ENCODE measurements at regions not wholly inside any gene's neighbourhood (a gene's known extent, or its start where the extent isn't known, plus 50 kb on each side); places are given as distances from the start of the nearest gene placed in this dataset.
"Not testable (repeated sequence)": the region's sequence is repeated elsewhere in the genome, so short reads cannot be mapped to it uniquely, and the experiment has no call there.

DNA sequence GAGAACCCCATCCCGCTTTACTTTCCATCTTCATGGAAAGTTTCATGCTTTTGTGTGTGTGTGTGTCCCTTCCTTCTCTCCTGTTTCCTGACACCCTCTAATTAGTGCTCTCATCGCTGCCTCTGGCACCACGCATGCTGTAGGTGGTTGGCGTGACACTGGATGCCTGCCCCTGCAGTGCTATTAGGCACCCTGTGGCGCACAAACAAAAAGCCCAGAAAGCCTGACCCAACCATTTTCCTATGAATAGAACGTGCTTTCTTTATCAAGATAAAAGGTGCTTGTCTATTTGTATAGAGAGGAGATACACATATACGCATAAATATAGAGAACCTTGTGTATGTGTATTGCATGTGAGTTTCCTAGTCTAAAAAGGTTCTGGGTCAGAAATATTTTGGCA lies 120.8 kb upstream of the CDCA7L start:
- no peak for DNase-seq

GRCh38 chr7:22064816-22065215 lies 119.1 kb upstream of the CDCA7L start:
- no peak for DNase-seq

GRCh38 chr7:22061775-22062174 lies 116.1 kb upstream of the CDCA7L start:
- no peak for DNase-seq

DNA sequence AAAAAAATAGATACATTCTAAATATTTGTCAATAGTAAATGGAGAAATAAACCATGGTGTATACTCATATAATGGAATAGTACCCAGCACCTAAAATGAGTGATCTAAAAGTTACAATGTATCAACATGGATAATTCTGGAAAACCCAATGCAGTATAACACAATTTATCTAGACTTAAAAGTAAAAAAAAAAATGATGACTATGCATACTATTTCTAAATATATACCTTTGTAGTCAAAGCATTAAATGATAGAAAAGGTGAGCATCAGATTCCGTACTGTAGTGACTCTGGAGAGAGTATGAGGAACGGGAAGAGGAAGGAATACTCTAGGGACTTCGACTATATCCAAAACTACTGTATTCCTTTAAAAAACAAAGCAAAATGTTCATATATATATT lies 115.2 kb upstream of the CDCA7L start:
- no peak for DNase-seq

DNA sequence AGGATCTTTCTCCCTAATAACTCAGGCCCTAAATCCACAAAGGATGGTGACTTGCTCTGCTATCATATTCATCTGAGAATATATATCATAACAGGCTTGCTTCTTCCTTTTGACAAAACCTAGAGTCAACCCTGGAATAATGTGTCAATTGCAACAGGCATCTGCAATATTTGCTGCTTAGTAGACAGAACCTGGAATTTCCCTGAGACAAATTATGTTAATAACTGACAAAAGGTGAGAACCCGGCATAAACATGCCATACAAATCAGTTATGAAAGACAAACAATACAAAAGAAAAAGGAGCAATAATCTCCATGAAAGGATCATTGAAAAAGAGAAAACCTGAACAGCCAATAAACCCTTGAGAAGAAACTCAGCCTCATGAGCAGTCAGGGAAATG lies 114.5 kb upstream of the CDCA7L start:
- no peak for DNase-seq

DNA sequence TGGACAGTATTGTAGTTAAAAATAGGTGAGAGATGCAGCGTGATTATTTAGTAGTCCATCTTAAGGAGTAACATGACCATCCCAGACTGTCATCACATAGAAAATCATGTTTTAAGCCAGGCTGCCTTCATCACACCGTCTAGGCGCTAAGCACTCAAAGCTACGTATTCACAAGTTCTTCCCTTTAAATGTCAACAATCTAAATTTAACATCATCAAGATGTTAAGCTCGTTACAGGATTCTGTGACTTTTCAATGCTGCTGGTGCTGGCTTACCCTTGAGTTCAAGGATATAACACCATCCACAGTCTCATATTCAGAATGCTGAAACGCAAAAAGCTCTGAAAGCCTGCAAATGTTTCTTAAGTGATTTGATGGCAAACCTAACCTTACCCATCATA lies 109.5 kb upstream of the CDCA7L start:
- no peak for DNase-seq

- no peak for DNase-seq
Measured at GRCh38 chr7:22052674-22053365, 107.1 kb upstream of the CDCA7L start.

- DNase-seq = no peak
Measured at GRCh38 chr7:22051886-22052673, 106.4 kb upstream of the CDCA7L start.

DNA sequence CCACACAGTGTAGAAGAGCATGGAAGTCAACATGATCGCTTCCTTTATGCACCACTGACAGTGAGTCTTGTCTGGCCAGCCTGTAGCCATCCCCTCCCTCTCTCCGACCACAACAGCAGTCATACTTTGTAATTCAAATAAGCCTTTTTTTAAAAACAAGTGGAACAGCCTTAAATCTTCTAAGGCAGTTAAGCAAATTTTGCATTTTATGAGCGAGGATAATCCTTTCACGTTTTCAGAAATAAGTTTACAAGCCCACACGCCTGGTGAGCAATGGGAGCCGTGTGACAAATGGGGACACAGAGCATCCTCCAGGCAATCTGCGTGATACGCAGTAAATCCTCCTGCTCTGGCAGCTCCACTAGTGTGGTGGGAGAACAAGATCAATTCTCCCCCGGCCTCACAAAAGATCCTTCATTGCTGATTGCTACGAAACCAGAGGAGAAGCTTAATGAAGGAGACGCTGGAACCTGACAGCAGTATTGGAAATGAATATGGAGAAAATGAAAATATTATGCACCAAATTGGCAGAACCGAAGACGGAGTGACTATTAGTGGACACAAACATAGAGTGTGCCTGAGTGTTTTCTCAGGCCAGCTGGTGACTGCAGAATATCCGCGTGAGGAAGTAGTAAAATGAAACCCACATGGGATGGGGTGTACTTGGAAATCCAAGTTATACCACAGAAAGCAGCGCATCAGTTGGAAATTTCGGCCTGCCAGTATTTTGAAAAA lies 104.2 kb upstream of the CDCA7L start:
- DNase-seq = no peak

GRCh38 chr7:22043367-22043766 lies 97.7 kb upstream of the CDCA7L start:
- no peak for DNase-seq

DNA sequence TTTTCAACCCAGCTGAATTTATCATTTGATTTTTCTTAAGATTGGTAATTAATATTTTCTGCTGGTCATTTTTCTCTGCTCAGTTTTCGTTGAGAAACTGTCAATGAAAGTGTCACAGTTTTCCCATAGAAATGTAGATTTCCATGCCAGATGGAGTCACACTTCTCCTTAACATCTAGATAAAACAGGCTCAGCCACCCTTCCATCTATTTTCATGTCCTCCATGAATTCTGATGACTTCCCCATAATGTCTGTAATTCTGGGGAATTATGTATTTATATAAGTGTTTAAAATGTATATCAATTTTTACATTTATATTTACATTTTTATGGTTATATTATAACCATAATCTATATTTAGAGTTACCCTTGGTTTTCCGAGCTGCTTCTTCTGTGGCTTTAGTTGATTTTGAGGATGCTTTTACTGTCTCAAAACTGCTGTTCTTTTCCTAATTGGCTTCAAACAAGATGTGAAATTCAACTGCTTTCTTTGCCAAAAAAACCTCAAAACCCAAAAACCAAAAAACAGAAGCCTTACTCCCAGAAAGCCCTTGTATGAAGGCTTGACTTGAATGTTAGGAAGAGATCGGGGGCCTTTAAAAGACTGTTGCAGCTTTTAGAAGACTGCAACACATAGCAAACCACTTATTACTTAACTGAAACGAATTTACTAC lies 95.4 kb upstream of the CDCA7L start:
- DNase-seq = no peak

- DNase-seq = no peak
Measured at GRCh38 chr7:22039670-22040069, 94.0 kb upstream of the CDCA7L start.

DNA sequence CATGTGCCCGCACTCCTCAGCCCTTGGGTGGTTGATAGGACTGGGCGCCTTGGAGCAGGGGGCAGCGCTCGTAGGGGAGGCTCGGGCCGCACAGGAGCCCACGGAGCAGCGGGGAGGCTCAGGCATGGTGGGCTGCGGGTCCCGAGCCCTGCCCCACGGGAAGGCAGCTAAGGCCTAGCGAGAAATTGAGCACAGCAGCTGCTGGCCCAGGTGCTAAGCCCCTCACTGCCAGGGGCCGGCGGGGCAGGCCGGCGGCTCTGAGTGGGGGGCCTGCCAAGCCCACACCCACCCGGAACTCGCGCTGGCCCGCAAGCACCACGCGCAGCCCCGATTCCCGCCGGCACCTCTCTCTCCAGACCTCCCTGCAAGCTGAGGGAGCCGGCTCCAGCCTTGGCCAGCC lies 86.7 kb upstream of the CDCA7L start:
- not testable (repeated sequence) for DNase-seq

GRCh38 chr7:22028656-22029055 lies 83.0 kb upstream of the CDCA7L start:
- DNase-seq = not testable (repeated sequence)

- DNase-seq = no peak
Measured at GRCh38 chr7:22027475-22027874, 81.8 kb upstream of the CDCA7L start.

GRCh38 chr7:22025983-22026382 lies 80.3 kb upstream of the CDCA7L start:
- DNase-seq = no peak

- no peak for DNase-seq
Measured at GRCh38 chr7:22025075-22025474, 79.4 kb upstream of the CDCA7L start.

- DNase-seq = no peak
Measured at GRCh38 chr7:22019931-22020330, 74.2 kb upstream of the CDCA7L start.

DNA sequence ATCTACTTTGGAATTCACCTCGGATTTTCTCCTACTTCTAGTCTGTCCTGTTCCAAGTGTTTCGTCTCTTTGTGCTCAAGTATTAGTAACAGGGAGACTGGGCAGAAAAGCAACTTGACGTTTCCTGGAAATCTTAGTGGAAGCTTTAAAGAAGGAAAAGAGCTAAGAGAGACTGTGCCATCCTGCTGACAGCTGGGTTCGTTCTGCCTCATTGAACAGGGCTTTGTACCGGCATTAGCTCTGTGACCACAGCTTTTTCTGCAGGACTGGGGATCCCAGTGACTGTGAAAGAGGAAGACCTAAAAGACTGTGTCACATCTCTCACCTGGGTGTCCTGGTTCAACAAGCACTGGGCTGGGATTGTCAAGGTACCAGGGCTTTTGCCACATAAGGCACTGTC lies 70.8 kb upstream of the CDCA7L start:
- no peak for DNase-seq

DNA sequence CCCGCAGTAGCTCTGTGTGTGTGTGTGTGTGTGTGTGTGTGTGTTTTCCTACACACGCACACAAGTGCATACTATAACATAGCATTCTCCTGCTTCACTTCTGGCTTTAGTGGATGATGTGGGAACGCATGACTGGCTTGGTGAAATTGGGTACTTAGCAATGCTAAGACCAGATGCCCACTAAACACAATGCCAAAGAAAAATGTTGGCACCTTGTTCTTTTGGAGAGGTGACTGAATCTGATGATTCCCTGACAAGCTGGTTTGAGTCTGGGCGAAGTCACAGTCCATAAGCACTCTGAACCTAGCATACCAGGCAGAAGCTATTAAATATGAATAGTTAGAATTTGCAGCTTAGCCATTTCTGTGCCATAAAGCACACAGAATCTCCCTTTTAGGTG lies 68.0 kb upstream of the CDCA7L start:
- no peak for DNase-seq

GRCh38 chr7:22008683-22009082 lies 63.0 kb upstream of the CDCA7L start:
- DNase-seq = no peak

DNA sequence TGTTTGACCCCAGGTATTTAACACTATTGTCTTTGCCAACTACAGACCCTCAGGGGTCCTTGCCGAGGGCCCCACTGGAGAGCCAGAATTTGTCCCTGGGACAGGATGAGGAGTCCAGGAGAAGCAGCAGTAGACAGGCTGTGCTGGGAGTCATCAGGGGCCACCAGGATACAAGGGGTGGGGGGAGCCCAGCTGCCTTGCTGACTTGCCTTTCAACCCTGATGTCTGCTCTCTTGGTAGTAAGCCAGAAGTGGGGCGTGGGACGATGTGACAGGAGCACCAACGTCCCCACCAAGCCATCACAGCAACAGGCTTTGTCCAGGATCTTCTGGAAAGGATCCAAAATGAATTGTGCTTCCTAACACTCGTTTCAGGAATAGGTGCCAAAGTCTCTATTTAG lies 62.4 kb upstream of the CDCA7L start:
- DNase-seq = no peak

DNA sequence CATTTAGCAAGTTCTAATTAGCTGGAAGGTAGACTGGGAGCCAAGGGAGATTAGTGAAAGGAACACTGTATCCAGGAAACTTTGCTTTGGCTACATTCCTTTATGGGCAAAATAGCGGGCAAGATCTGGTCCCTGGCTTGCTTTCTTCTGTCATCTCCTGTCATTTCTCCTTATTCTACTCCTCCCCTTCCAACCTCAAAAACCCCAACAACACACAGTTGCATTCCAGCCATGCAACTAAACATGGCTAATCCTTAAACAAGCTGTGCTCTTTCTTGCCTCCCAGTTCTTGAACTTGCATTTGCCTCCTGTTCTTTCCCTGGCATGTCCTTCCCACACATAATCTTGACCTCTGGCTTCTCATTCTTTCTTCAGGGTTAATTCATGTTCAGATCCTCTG lies 59.5 kb upstream of the CDCA7L start:
- no peak for DNase-seq
